ENCODE measurements at regions not wholly inside any gene's neighbourhood (a gene's known extent, or its start where the extent isn't known, plus 50 kb on each side); places are given as distances from the start of the nearest gene placed in this dataset.

GRCh38 chr21:23245255-23245654 lies 2247.0 kb downstream of the NCAM2 start:
- DNase-seq = no peak

GRCh38 chr21:23223882-23224281 lies 2225.7 kb downstream of the NCAM2 start:
- no peak for DNase-seq

DNA sequence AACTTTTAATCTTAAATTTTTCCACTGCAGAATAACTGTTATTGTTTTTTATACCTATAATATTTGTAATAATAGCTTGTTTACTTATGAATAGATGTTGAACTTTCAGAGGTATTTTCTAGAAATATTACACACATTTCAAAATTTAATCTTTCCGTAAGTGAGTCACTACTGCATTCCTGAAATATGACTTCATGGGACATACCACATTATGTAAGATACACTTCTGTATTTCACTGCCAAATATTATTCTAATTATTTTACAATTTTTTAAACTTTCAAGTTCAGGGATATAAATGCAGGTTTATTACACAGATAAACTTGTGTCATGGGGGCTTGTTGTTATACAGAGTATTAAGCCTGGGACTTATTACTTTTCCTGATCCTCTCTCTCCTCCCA lies 2220.5 kb downstream of the NCAM2 start:
- no peak for DNase-seq

DNA sequence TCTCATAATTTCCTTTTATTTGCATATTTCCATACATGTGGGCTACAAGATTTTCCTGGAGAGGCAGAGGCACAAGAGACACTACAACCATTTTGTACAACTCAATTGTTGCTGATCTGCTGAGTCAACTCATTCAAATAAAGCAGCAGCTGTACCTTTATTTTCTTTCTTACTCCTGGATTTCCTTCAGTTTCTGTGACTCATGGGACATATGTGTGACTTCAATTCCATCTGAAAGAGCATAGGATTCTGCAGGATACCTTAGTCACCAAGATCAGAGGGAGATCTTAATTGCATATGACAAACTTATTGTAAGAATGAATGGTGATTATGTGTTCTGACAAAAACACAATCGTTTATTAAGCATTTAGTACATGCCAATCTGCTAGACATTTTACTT lies 2219.4 kb downstream of the NCAM2 start:
- no peak for DNase-seq

DNA sequence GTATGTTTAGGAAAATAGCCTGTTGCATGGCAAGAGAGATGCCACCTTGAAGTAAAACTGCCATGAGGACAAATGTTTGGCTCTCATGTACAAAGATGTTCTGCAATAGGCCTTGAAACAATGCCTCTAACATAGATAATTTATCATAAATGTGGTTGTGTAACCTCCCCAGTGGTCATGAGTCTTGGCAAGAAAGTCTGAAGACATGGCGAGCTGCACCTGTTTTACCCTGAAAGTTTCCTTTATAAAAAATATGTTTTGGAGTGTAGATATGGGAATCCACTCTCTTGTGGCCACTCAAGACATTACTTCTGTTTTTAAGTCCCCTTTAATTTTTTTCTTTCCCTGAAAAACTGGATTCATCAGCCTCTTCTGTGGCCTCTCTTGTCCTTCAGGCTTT lies 2217.1 kb downstream of the NCAM2 start:
- no peak for DNase-seq
